Liver (tissue), 2 donors: ENCODE measurements at regions not wholly inside any gene's neighbourhood (a gene's known extent, or its start where the extent isn't known, plus 50 kb on each side); places are given as distances from the start of the nearest gene placed in this dataset.

Experiments used
- RAD21 ChIP-seq, 2 donors: IDR thresholded peaks; 2 replicates each; pipeline ENCODE4 v1.6.1; 2016; ENCODE audit warnings: antibody characterized with exemption in 2 of 2, mild to moderate bottlenecking in 2 of 2
- REST ChIP-seq: IDR thresholded peaks from 2 replicates; pipeline ENCODE4 v1.6.1; 2016; ENCODE audit warnings: antibody characterized with exemption, mild to moderate bottlenecking
- TAF1 ChIP-seq: conservative IDR thresholded peaks from 2 replicates; pipeline ENCODE4 v1.6.1; 2016; ENCODE audit warnings: antibody characterized with exemption, mild to moderate bottlenecking
- YY1 ChIP-seq: IDR thresholded peaks from 2 replicates; pipeline ENCODE4 v1.6.1; 2016; ENCODE audit warnings: antibody characterized with exemption, mild to moderate bottlenecking
- donor health status: healthy.

- TF ChIP-seq RAD21 (IDR thresholded peaks at IDR 0.05) (no peak), YY1 (no peak), TAF1 (no peak), REST (no peak)
Observed at GRCh38 chr2:194562329-194562728, 1094.7 kb upstream of the SLC39A10 start.
